ENCODE measurements at regions not wholly inside any gene's neighbourhood (a gene's known extent, or its start where the extent isn't known, plus 50 kb on each side); places are given as distances from the start of the nearest gene placed in this dataset.

- Histone ChIP-seq H2AFZ (ENCODE audit: low read length) (no peak overlapping the region), H3K79me2 (ENCODE audit: control insufficient read depth, insufficient read depth, low read length) (no peaks in the 10 kb centered on the region), H3K27me3 (ENCODE audit: control insufficient read depth, insufficient read depth, low read length) (no peaks in the 10 kb centered on the region), H3K9me3 (ENCODE audit: control insufficient read depth, insufficient read depth, low read depth, low read length) (no peaks in the 10 kb centered on the region), H3K9ac (ENCODE audit: insufficient read depth, low read length) (no peak overlapping the region), H3K4me3 (replicated peaks in 1 of 4; ENCODE audit: control extremely low read depth in 1 of 4, insufficient read depth in 1 of 4, low read depth in 3 of 4, low read length in 4 of 4) (no peak overlapping the region), H3K4me2 (ENCODE audit: extremely low read depth, insufficient read depth, low read length) (no peak overlapping the region), H3K4me1 (ENCODE audit: control insufficient read depth, extremely low read depth, insufficient read depth, low read length) (peaks cover 4% of the 10 kb centered on the region), H3K36me3 (ENCODE audit: control insufficient read depth, insufficient read depth, low read length) (no peaks in the 10 kb centered on the region), H3K27ac (ENCODE audit: insufficient read depth, low read length) (no peak overlapping the region), H4K20me1 (ENCODE audit: control insufficient read depth, extremely low read depth, insufficient read depth, low read length) (no peaks in the 10 kb centered on the region)
- TF ChIP-seq CTCF (conservative IDR thresholded peaks at IDR 0.05 in 1 of 2, IDR thresholded peaks at IDR 0.05 in 1 of 2; ENCODE audit: low read depth in 1 of 2, low read length in 2 of 2) (no peak), EZH2 (IDR thresholded peaks at IDR 0.05; ENCODE audit: low read length, missing control alignments) (no peak)
- peak in 1 of 2 donors; percentile 75 for DNase-seq (ENCODE audit: low read depth in 2 of 2)
Measured at GRCh38 chr1:8109216-8109615, 83.1 kb upstream of the ERRFI1 start.

GRCh38 chr1:8107897-8108296, 81.8 kb upstream of the ERRFI1 start:
- Histone ChIP-seq H3K9me3 (ENCODE audit: control insufficient read depth, insufficient read depth, low read depth, low read length) (no peaks in the 10 kb centered on the region), H3K27me3 (ENCODE audit: control insufficient read depth, insufficient read depth, low read length) (no peaks in the 10 kb centered on the region), H3K4me1 (ENCODE audit: control insufficient read depth, extremely low read depth, insufficient read depth, low read length) (no peaks in the 10 kb centered on the region), H3K4me2 (ENCODE audit: extremely low read depth, insufficient read depth, low read length) (no peak overlapping the region), H3K9ac (ENCODE audit: insufficient read depth, low read length) (no peak overlapping the region), H4K20me1 (ENCODE audit: control insufficient read depth, extremely low read depth, insufficient read depth, low read length) (no peaks in the 10 kb centered on the region), H3K27ac (ENCODE audit: insufficient read depth, low read length) (no peak overlapping the region), H3K4me3 (replicated peaks in 1 of 4; ENCODE audit: control extremely low read depth in 1 of 4, insufficient read depth in 1 of 4, low read depth in 3 of 4, low read length in 4 of 4) (no peak overlapping the region), H3K36me3 (ENCODE audit: control insufficient read depth, insufficient read depth, low read length) (no peaks in the 10 kb centered on the region), H3K79me2 (ENCODE audit: control insufficient read depth, insufficient read depth, low read length) (no peaks in the 10 kb centered on the region), H2AFZ (ENCODE audit: low read length) (no peak overlapping the region)
- DNase-seq (ENCODE audit: low read depth in 2 of 2): no peak
- TF ChIP-seq EZH2 (IDR thresholded peaks at IDR 0.05; ENCODE audit: low read length, missing control alignments) (no peak), CTCF (conservative IDR thresholded peaks at IDR 0.05 in 1 of 2, IDR thresholded peaks at IDR 0.05 in 1 of 2; ENCODE audit: low read depth in 1 of 2, low read length in 2 of 2) (no peak)

GRCh38 chr1:8104278-8105236, 78.4 kb upstream of the ERRFI1 start:
- Histone ChIP-seq H2AFZ (ENCODE audit: low read length) (no peak overlapping the region), H3K36me3 (ENCODE audit: control insufficient read depth, insufficient read depth, low read length) (no peaks in the 10 kb centered on the region), H3K4me2 (ENCODE audit: extremely low read depth, insufficient read depth, low read length) (no peak overlapping the region), H3K4me1 (ENCODE audit: control insufficient read depth, extremely low read depth, insufficient read depth, low read length) (no peaks in the 10 kb centered on the region), H3K27ac (ENCODE audit: insufficient read depth, low read length) (no peak overlapping the region), H3K9me3 (ENCODE audit: control insufficient read depth, insufficient read depth, low read depth, low read length) (no peaks in the 10 kb centered on the region), H3K79me2 (ENCODE audit: control insufficient read depth, insufficient read depth, low read length) (no peaks in the 10 kb centered on the region), H4K20me1 (ENCODE audit: control insufficient read depth, extremely low read depth, insufficient read depth, low read length) (no peaks in the 10 kb centered on the region), H3K9ac (ENCODE audit: insufficient read depth, low read length) (no peak overlapping the region), H3K27me3 (ENCODE audit: control insufficient read depth, insufficient read depth, low read length) (no peaks in the 10 kb centered on the region), H3K4me3 (replicated peaks in 1 of 4; ENCODE audit: control extremely low read depth in 1 of 4, insufficient read depth in 1 of 4, low read depth in 3 of 4, low read length in 4 of 4) (no peak overlapping the region)
- no peak for DNase-seq (ENCODE audit: low read depth in 2 of 2)
- no peak for TF ChIP-seq CTCF (conservative IDR thresholded peaks at IDR 0.05 in 1 of 2, IDR thresholded peaks at IDR 0.05 in 1 of 2; ENCODE audit: low read depth in 1 of 2, low read length in 2 of 2)
- TF ChIP-seq EZH2 (IDR thresholded peaks at IDR 0.05; ENCODE audit: low read length, missing control alignments): no peak
